SH-SY5Y (cell line): ENCODE measurements at regions not wholly inside any gene's neighbourhood (a gene's known extent, or its start where the extent isn't known, plus 50 kb on each side); places are given as distances from the start of the nearest gene placed in this dataset.

ENCODE experiments used
- GATA2 ChIP-seq: IDR thresholded peaks from 2 replicates; pipeline ENCODE4 v1.6.1; 2011; ENCODE audit warnings: mild to moderate bottlenecking, low read depth, low read length
- GATA3 ChIP-seq: IDR thresholded peaks from 2 replicates; pipeline ENCODE4 v1.6.1; 2011; ENCODE audit warnings: low read depth, mild to moderate bottlenecking, low read length, moderate library complexity

DNA sequence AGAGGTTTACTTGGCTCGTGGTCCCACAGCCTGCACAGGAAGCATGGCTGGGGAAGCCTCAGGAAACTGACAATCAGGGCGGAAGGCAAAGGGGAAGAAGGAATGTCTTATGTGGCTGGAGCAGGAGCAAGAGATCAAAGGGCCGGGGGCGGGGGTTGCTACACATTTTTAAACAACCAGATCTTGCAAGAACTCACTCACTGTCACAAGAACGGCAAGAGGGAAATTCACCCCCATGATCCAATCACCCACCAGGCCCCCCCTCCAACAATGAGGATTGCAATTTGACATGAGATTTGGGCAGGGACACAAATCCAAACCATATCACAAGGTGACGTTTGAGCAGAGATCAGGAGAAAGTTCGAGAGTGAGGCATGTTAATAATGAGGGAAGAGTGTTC is 163.7 kb upstream of the RPH3A start:
- TF ChIP-seq GATA2: no peak
- no peak for TF ChIP-seq GATA3
